Right atrium auricular region (tissue), 2 donors: ENCODE measurements at regions not wholly inside any gene's neighbourhood (a gene's known extent, or its start where the extent isn't known, plus 50 kb on each side); places are given as distances from the start of the nearest gene placed in this dataset.

Source experiments
- DNase-seq: peaks from one replicate; pipeline ENCODE4 v3.0.0-alpha.2; 2019; ENCODE audit warnings: low spot score
- H3K27ac ChIP-seq, 2 donors: fragments of 200-600 bp; sonication (generic); 1 replicate in 1 of 2; 2 replicates in 1 of 2; pipeline ENCODE4 v1.5.1; 2016 to 2019
- H3K27me3 ChIP-seq, 2 donors: fragments of 200-600 bp; sonication (generic); one replicate each; pipeline versions ENCODE4 v1.5.1 to v1.6.0; 2017 to 2019
- H3K36me3 ChIP-seq: fragments of 200-600 bp; sonication (generic); one replicate; pipeline ENCODE4 v1.5.1; 2016
- H3K4me1 ChIP-seq, 2 donors: fragments of 200-600 bp; sonication (generic); one replicate each; pipeline versions ENCODE4 v1.5.1 to v1.6.0; 2017 to 2019
- H3K4me3 ChIP-seq, 2 donors: fragments of 200-600 bp; sonication (generic); 1 replicate in 1 of 2; 2 replicates in 1 of 2; pipeline ENCODE4 v1.5.1; 2017 to 2019; ENCODE audit warnings: mild to moderate bottlenecking in 1 of 2, moderate library complexity in 1 of 2
- H3K9me3 ChIP-seq, 2 donors: fragments of 200-600 bp; sonication (generic); one replicate each; pipeline ENCODE4 v1.5.1; 2019
- TF ChIP-seq, protein P1 (sequence below), 2 donors: fragments of 200-600 bp; sonication (generic); IDR thresholded peaks; one replicate each; pipeline ENCODE4 v1.5.1; 2019; ENCODE audit warnings: antibody characterized with exemption in 2 of 2

- TF ChIP-seq, protein P1, sequence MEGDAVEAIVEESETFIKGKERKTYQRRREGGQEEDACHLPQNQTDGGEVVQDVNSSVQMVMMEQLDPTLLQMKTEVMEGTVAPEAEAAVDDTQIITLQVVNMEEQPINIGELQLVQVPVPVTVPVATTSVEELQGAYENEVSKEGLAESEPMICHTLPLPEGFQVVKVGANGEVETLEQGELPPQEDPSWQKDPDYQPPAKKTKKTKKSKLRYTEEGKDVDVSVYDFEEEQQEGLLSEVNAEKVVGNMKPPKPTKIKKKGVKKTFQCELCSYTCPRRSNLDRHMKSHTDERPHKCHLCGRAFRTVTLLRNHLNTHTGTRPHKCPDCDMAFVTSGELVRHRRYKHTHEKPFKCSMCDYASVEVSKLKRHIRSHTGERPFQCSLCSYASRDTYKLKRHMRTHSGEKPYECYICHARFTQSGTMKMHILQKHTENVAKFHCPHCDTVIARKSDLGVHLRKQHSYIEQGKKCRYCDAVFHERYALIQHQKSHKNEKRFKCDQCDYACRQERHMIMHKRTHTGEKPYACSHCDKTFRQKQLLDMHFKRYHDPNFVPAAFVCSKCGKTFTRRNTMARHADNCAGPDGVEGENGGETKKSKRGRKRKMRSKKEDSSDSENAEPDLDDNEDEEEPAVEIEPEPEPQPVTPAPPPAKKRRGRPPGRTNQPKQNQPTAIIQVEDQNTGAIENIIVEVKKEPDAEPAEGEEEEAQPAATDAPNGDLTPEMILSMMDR (IDR thresholded peaks at IDR 0.05), result no peak
- no peaks in the 10 kb centered on the region for H3K4me1 ChIP-seq
- no peaks in the 10 kb centered on the region for H3K27me3 ChIP-seq
- no peak overlapping the region for H3K27ac ChIP-seq
- no peak for DNase-seq
- no peak overlapping the region for H3K4me3 ChIP-seq
- H3K36me3 ChIP-seq, result no peaks in the 10 kb centered on the region
- H3K9me3 ChIP-seq, result no peaks in the 10 kb centered on the region
Measured at GRCh38 chr9:89838621-89839020, 233.8 kb downstream of the GADD45G start.

- no peaks in the 10 kb centered on the region for H3K36me3 ChIP-seq
- no peaks in the 10 kb centered on the region for H3K4me1 ChIP-seq
- no peak overlapping the region for H3K27ac ChIP-seq
- TF ChIP-seq, protein P1 (IDR thresholded peaks at IDR 0.05), result no peak
- no peaks in the 10 kb centered on the region for H3K27me3 ChIP-seq
- peak; percentile 51 for DNase-seq
- no peaks in the 10 kb centered on the region for H3K9me3 ChIP-seq
- no peak overlapping the region for H3K4me3 ChIP-seq
Measured at GRCh38 chr9:89839449-89839848, 234.6 kb downstream of the GADD45G start.

DNA sequence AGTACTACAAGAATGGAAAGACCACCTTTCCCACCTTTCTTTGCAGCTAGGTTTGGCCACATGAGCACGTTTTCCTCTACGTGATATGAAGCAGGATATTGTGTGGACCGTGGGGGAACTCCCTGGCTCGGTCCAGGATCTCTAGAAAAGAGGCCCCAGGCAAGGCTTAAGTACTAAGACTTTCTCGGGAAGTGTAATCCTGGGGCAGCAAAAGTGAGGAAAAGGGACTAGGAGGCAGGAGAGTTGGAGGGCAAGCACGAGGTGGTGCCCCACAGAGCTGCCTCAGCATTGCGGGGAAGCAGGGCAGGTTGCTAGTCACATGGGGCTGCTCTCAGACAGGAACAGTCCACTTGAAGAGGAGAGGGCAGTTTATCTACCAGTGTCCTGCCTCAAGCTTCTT, 235.1 kb downstream of the GADD45G start:
- peak; percentile 52 for DNase-seq
- Histone ChIP-seq H3K27ac (peak overlapping the region in 1 of 2 donors; percentile 18), H3K4me1 (no peaks in the 10 kb centered on the region), H3K9me3 (no peaks in the 10 kb centered on the region), H3K36me3 (no peaks in the 10 kb centered on the region), H3K27me3 (no peaks in the 10 kb centered on the region), H3K4me3 (no peak overlapping the region)
- TF ChIP-seq, protein P1 (IDR thresholded peaks at IDR 0.05), result no peak

DNA sequence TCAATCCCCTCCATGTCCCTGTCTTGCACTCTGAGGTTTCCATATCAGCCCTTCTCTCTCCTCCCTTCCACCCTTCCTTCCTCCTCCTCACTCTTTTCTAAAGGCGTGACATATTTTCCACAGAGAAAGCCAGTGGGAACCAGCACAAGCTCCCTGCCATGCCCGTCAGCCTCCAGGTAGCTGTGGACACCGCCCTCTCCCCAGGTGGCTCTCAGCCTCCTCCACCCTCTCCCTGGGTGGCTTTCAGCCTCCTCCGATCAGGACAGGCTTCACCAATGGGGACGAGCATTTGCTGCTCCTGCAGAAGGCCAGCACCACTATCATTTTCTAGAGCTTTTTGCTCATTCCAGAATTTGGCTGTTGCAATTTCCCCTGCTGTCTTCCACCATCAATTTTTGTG, 236.6 kb downstream of the GADD45G start:
- DNase-seq, result peak; percentile 47
- no peak overlapping the region for H3K4me3 ChIP-seq
- H3K36me3 ChIP-seq, result no peaks in the 10 kb centered on the region
- H3K4me1 ChIP-seq, result no peaks in the 10 kb centered on the region
- TF ChIP-seq, protein P1 (IDR thresholded peaks at IDR 0.05), result no peak
- no peaks in the 10 kb centered on the region for H3K9me3 ChIP-seq
- H3K27me3 ChIP-seq, result no peaks in the 10 kb centered on the region
- no peak overlapping the region for H3K27ac ChIP-seq

DNA sequence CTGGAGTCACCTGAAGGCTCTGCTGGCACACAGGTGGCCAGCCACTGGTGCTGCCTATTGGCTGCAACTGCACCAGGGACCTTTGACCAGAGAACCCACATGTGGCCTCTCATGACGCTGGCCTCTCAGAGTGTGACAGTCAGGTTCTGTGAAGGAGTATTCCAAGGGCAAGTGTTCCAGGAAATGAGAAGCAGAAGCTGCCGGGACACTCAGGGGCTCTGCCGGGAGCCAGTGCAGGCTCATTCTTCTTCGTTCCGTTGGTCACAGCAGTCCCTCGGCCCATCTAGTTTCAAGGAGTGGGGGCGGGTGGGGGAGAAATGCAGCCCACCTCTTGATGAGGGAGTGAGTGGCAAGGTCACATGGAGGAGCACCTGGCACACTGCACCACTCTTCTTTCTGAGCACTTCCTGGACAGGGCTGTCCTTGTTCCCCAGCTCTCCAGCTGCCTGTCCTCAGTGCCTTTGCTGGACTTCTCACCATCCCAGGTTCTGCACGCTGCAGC, 237.5 kb downstream of the GADD45G start:
- DNase-seq, result peak; percentile 50
- Histone ChIP-seq H3K27ac (no peak overlapping the region), H3K36me3 (no peaks in the 10 kb centered on the region), H3K27me3 (no peaks in the 10 kb centered on the region), H3K9me3 (no peaks in the 10 kb centered on the region), H3K4me1 (no peaks in the 10 kb centered on the region), H3K4me3 (no peak overlapping the region)
- TF ChIP-seq, protein P1 (IDR thresholded peaks at IDR 0.05), result no peak

GRCh38 chr9:89843074-89843473, 238.3 kb downstream of the GADD45G start:
- no peaks in the 10 kb centered on the region for H3K27me3 ChIP-seq

More at GRCh38 chr9:89843074-89843473, 238.3 kb downstream of the GADD45G start:
- H3K27ac ChIP-seq, result no peak overlapping the region
- H3K9me3 ChIP-seq, result no peaks in the 10 kb centered on the region
- no peaks in the 10 kb centered on the region for H3K4me1 ChIP-seq
- peak; percentile 55 for DNase-seq
- no peaks in the 10 kb centered on the region for H3K36me3 ChIP-seq
- TF ChIP-seq, protein P1 (IDR thresholded peaks at IDR 0.05), result no peak
- H3K4me3 ChIP-seq, result no peak overlapping the region
